Activated CD4-positive, CD25-positive, alpha-beta regulatory T cell treated with anti-CD3 and anti-CD28 coated beads, Interleukin-2, amount 50 U/mL, for 72 hours (primary cell): ENCODE measurements at regions not wholly inside any gene's neighbourhood (a gene's known extent, or its start where the extent isn't known, plus 50 kb on each side); places are given as distances from the start of the nearest gene placed in this dataset.

Experiments used
- DNase-seq: peaks from one replicate; pipeline ENCODE4 v3.0.0; 2021

DNA sequence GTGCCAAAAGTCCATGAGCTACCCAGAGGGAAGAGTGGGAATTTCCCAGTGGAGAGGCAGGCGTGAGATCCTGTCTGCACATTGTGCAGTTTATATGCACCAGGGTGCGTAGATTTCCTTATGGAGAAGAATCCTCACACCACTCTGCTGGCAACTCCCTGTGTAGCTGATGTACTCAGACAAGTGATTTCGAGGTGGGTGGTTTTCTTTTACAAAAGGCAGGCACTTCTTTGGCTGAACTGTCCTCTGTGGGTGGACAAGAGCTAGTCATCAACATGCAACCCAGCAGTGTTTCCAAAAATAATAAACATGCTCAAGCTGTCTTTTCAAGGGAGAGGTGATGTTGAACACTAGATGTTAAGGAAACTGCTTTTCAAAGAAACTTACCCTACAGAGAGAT lies 121.7 kb upstream of the NXT1 start:
- DNase-seq = no peak

DNA sequence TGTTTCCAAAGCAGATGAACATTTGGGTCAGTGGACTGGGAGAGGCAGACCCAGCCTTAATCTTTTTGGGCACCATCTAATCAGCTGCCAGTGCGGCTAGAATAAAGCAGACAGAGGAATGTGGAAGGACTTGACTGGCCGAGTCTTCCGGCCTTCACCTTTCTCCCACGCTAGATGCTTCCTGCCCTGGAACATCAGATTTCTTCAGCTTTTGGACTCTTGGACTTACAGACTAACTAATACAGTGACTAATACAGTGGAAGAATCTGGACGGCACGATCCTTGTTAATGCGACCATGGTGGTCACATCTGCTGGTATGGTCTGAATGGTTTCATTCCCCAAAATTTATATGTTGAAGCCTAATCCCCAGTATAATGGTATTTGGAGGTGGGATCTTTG lies 122.6 kb upstream of the NXT1 start:
- DNase-seq = no peak

DNA sequence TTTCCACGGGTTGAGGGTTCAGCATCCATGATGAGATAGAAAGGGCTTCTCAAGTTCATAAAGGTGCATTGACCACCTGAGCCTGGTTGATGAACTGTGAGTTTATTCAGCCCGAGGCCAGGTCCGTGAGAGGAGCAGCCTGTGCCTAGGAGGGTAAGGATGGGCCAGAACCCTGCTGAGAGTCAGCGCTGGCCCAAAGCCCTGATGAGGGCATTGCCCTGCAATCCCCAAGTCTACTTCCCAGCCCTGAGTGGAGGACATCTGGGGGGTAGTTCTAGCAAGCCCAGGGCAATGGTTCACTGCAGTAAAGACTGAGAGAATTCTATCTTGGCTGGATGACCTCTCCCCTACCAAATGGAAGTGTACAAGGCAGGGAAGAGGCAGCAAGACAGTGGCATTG lies 123.3 kb upstream of the NXT1 start:
- DNase-seq = no peak

DNA sequence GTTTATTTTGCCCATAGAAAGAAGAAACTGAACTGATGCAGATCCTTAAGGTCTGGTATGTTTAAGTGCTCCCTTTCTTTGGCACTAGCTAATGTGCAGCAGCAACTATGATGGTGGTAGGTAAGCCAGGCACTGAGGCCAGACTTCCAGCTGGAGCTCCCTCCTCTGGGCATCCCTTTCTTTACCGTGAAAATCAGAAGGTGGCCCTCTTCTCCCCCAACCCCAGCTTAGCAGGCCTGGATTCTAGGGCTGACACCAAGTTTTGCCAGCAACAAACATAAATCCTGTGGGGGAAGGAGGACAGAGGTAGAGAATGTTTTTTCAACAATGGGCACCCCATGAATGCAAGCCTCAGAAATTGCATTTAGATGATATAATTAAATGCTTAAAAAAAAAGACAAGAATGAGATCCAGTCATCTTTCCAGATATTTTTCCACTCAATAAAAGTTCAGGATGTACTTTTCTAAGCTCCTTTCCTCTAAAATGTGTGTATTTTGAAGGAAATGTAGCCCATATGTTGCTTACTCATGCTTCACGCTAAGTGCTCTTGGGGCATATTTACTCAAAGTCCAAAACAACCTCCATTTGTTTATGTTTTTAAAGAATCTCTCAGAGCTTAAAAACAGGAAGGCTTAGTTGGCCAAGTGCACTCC lies 123.9 kb upstream of the NXT1 start:
- no peak for DNase-seq

DNA sequence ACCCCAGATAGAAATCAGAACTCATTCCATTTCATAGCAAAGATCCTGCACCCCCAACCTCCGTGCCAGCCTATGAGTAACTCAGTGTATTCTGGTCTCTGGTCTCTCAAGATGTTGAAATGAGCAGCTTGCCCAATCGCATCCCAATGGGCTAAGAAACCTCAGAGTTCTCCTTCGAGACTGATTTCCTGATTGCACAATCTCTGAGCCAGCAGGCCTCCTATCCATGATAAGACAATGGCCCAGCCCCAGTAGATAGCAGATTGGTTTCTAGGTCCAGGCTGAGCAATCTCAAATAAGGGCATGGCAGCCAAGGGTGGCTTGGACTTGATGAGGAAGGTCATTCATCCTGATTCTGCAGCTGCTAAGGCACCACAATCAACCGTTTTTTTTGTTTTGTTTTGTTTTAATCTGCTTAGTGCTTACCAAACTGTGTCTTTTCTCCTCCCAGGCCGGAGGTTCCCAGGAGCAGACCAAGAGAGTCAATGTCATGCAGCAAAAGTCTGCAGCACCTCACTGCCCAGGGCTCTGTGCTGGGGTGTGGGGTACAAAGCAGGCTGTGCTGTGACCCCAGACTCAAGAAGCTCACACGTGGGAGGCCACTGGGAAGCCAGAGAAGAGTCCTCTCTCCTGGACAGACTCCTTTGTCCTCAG lies 125.1 kb upstream of the NXT1 start:
- no peak for DNase-seq

DNA sequence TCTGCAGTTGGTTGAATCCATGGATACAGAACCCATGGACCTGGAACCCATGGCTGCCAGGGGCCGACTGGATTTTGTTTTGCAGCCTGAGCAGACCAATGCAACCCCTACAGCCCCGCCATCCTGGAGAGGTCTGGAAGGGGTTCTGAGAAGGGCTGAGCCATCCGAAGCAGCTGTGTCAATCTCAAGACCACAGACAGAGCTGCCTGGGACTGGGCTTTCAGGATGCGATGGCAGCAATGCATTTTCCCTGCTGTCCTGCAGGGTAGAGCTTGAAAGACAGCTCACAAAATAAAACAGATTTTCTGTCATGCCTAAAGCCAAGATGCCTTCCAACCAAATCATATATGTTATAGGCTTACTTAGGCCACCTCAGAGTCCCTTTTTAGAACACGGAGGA lies 125.8 kb upstream of the NXT1 start:
- DNase-seq = no peak

DNA sequence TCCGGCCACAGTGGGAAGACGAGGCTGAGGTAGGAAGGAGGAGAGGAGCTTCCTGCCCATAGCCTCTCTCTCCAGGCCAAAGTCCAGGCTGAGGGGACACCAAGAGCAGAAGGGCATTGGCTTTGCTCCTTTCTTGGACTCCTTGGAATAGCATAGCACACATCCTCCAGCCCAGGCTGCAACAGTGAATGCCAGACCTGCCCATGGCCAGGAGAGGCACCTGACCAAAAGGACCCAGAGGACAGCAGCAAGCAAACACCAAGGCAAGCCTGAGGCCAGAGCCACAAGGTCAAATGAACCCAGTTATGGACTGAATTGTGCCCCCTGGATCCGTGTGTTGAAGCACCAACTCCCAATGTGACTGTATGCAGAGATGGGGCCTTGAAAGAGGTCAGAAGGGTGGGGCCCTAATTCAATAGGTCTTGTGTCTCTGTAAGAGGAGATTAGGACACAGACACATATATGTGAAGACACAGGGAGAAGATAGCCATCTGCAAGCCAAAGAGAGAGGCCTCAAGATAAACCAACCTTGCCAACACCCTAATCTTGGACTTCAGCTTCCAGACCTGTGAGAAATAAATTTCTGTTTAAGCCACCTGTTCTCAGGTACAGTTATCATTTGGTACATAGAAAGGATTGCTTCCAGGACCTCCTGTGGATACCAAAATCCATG lies 126.5 kb upstream of the NXT1 start:
- no peak for DNase-seq

DNA sequence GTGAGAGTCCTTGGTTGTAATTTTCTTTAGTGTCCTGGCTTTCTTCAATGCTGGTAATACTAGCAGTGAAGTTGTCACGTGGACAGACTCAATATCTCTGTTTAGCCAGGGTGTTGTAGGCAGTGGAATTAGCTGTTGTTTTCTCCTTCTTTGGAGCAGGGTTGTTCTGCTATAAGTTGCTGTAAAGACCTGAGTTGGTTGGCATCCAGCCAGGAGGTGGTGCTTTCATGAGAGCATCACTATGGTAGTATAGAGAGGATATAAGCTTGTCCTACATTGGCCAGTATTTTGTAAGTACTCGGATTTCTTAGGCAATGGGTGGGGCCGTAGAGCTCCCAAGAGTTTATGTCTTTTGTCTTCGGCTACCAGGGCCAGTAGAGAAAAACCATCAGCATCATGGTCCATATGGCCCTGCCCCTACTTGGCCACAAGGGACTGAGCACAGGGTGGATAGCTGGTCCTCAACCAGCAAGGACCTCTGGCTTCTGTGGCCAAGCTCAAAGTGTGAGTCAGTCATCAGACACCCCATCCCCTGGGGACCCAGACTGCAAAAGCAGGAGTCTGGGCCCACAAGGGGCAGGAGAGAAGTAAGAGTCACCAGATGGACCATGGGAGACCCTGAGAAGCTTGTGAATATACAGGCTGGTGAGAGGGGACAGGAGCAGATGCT lies 127.9 kb upstream of the NXT1 start:
- DNase-seq = no peak

DNA sequence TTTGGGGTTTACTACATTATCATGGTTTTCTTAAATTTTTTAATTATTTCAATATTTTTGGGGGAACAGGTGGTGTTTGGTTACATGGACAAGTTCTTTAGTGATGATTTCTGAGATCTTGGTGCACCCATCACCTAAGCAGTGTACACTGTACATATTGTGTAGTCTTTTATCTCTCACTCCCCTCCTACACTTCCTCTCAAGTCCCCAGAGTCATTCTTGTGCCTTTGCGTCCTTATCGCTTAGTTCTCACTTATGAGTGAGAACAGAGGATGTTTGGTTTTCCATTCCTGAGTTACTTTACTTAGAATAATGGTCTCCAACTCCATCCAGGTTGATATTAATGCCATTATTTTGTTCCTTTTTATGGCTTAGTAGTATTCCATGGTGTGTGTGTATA lies 130.9 kb upstream of the CD93 start:
- no peak for DNase-seq

DNA sequence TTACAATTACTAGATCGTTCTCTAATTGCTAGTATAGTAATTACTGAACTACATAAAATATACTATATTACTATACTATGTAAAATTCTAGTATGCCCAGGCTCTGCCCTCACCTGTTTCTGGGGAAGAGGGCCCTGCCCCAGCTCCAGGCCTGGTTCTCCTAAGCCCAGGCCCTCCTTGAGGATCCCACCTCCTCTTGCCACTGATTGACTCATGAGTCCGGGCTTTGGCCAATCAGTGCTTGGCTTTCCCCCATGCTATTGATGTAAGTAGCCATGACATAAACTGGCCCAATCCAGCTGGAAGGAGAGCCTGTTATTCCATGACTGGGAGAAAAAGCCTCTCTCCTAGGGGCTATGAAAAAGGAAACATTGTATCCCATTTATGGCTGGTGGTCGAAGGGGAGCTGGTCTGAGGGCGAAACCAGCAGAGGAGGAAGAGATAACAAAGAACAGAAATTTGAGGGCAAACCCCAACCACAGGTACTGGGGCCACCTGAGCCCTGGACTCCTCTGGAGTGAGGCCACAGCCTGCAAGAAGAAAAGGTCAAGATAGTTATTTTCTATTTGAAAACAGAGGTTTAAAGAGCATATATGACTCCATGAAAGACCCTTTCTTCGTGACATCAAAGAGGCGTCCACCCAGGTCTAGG lies 129.3 kb upstream of the CD93 start:
- DNase-seq = no peak

DNA sequence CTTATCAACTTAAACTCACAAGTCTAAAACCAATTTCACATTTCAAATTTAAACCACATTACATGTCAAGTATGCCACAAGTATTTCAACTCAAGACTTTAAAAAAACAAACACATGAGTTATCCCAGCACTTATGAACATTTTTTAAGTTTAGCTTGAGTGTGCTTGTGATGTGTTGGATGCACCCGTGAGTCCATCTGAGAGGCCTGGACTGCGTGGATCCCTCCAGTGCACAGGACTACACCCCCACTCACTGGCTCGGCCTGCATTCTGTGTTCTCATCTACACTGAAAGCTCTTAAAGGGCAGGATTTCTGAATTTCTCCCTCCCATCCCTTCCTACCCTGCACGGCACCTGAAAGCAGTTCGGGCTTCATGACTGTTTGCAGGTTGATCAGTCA lies 128.8 kb upstream of the CD93 start:
- no peak for DNase-seq

DNA sequence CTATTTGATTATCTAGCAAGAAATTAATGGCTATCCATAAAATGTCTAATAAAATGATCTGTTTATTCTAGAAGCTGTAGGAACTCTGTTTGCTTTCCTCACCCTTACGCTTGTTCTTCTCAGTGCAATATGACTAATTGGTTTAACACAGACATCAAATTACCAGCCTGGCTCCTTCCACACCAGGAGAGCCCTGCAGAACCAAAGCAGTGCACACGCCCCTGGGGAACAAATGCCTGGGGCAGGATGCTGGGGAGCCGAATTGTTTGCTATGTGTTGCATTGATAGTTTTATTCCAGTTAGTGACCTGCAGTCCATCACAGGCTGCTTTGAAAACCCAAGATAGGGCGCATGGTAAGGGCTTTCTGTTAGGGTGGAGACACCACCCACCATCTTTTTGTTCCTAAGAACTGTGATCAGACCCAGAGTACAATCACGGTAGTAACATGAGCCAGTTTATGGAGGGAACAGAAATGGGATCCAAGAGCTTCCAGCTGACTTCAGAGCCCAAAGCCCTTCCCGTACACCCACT lies 126.4 kb upstream of the CD93 start:
- DNase-seq = no peak

DNA sequence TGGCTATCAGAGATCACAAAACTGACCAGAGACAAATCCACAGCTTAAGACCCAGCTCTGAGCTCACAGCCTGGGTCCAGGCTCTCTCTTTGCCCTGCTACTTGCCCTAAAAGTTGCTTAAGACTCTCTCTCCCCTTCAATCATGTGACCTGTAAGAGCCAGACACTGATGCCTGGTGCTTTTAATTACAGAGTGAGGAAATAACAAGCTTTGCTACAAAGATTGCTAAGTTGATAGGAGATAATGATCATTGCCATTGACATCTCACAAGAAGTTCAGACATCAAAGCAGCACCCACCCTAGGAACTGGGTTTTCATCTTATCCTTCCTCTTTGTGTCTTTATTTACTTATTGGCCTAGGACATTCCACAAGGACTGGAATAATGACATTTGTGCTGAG lies 125.9 kb upstream of the CD93 start:
- DNase-seq = no peak

DNA sequence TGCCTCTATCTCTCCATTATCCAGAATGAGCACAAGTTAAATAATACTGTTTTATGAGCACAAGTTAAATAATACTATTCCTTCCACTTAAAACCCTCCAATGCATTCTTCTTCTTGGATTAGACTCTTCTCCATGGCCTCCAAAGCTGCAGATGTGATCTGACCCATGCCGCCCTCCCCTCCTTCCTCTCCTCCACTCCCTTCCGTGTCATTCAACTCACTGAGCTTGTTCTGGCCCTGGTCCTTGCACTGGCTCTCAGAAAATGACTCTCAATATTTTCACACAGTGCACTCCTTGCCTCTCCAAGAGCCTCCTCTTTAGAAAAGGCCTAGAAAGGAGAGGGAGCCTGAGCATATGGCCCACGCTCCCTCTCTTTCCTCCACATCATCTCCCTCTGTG lies 125.0 kb upstream of the CD93 start:
- no peak for DNase-seq

DNA sequence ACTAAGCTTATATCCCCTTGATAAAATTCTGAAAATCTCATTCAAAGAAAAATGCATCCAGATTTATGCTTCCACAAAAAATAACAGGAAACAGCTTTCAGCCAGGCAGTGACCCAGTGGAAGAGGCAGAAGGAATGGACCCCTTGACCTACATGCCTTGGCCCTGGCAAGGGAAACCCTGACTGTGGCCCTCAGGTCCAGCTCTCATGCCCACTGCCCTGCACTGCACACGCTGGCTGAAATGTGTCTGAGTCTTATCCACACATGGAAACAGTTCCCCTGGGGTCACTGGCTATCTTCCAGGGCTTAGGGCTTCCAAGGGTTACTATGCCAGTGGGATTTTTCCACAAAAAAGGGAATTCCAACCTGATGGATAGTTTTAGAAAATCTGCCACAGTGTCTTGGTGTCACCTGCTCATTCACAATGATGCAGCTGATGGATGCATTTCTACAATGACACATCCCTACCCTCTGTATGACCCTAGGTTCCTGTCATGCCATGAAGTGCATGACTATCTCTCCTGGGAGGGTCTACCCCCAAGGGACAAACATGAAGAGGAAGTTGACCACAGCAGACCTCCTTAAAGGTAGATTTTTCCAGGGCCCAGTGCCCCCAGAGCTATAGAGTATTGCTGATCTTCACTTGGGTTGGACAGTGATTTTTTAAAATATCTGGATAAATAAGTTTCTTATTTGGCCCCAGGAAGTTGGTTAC lies 121.9 kb upstream of the CD93 start:
- DNase-seq = no peak

DNA sequence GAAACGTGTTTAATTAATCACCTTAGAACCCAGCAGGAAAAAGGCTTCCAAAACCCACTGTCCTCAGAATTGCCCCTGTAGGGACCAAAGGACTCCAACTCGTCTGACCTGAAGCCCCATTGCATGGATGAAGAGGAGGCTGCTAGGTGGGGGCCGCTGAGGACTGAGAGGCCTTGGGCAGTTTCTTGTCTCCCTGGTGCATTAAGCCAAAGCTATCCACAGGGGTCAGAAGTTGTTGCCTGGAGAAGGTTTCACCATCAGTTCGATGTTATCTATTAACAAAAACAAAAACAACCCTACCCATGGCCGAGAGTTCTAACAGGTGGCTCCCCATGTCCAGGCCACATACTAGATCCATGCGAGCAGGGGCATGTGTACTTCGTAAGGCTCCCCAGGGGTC lies 120.9 kb upstream of the CD93 start:
- DNase-seq = no peak

DNA sequence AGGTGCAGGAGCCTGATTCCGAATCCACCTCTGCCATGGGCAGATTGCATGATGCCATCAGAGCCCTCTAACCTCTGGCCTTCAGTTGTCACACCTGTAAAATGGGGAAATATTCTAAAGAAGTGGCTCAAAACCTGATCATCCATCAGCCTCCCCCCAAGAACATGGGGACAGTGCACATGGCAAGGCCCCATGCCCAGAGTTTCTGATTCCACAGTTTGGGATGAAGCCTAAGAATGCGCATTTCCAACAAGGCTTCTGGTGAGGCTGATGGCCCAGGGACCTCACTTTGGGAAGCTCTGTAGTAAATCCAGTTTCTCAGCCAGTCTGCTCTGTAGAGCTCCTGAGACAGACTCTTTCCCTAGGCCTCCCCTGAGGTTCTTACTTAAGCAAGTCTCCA lies 119.9 kb upstream of the CD93 start:
- DNase-seq = no peak

DNA sequence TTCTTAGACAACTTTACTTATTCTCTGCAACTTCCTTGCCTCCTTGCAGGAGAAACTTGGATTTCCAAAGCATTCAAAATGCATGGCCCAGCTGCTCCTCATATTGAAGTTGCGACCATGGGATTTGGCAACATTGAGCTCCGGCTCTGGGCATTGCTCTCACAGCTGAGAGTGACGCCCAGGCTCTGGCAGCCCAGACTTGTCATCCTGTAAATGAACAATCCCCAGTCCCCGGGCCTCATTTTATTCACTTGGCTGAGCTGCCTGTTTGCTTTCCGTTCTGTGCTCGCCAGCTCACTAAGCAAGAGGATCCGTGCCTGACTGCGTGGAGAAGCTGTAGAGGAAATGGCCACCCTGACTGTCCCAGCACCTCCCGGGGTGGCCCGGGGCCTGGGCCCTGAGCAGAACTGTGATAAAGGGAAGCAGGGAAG lies 119.5 kb upstream of the CD93 start:
- no peak for DNase-seq

DNA sequence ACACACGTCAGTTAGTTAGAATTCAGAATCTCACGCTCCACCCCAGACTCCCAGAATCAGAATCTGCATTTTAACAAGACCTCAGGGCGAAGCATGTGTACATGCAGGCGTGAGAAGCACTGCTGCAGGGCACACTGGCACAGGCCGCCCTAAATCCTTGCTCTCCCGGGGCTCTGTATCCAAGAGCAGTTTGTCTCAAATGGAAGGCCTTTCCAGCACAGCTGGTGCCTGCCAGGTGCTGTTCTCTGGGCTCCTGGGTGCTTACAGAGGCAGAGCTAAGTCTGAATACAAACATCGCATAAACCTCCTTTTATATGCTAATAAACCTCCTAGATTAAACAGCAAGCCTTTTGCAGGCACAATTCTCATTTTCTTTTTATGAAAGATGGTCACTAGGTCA lies 119.1 kb upstream of the CD93 start:
- no peak for DNase-seq

DNA sequence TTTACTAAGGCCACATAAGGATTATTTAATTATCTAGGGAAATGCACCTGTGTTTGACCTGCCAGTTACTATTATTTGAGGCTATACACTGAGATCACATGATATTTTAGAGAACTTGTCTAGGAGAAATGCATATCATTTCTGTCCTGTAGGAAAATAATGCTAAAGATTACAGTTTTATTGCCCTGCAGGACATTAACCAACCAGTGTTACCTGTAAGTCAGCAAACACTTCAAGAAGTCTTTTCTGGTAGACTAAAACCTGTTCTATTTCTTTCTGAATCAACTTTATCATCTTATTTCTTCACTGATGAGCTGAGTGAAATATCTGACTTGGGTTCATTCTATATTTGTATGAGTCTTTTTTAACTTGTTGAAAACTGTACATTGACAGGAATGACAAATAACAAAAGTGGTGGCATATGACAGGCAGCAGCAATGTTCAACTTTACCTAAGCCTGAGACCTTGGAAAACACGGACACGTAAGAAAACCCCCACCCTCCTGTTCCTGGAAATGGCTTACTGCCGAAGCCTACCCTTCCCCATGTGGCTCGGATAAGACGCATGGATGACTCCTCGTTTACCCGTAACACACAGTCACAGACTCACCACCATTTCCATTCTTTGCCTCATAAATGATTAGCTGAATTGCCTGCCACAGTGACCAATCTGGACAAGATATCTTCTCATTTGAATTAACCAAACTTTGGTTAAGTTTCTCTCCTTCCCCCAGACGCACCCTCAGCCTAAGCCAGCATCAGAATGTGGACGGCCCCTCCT lies 118.0 kb upstream of the CD93 start:
- DNase-seq = no peak

DNA sequence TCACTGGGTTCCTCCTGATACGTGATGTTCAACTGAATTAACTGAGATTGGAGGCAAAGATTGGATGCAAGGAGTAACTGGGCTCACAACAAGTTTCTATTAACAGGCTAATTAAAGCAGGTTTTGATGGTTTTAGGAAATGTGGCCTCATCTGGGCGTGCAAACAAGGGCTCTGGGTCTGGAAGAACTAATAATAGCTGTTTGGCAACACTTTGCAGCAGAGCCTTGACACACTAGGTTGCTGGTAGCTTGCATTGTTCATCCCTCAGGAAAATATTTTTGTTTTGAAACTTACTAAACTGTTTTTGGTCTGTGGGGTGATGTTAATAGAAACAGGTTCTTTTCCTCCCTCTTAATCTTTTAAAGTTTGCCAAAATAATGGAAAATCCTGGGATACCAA lies 117.2 kb upstream of the CD93 start:
- DNase-seq = no peak

DNA sequence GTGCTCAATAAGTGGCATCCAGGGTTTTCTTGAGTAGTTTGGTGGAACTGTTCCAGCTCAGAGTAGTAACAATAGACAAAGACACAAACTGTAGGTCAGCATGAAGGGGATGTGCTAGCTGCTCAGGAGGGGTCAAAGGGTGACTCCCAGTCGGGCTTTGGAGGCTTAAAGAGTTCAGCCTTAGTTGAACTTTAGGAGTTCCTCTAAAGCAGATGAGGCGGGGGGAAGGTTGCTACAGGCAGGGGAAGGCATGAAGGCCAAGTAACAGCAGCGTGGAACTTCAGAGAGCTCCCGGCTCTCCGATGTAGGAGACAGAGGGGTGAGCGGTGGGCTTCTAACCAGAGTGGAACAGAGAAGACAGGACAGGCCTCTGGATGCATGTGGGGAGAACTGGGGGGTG lies 115.5 kb upstream of the CD93 start:
- no peak for DNase-seq
